ENCODE measurements at regions not wholly inside any gene's neighbourhood (a gene's known extent, or its start where the extent isn't known, plus 50 kb on each side); places are given as distances from the start of the nearest gene placed in this dataset.

DNA sequence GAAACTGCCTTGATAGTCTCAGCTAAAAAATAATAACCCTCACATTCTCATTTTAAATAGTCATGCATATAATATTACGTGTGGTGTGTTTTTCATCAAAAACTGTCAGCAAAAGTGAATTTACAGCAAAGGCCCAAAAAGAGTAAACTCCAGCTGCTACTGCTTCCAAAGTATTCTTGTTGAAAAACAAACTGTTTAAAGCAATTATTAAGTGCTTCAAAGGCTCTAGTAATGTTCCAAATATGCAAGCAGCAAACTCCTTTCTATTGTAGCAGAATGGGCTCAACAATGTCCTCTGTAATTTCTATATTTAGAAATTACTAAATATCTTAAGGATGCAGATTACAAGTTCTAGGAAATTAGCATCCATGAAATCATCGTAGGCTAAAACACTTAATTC is 280.0 kb upstream of the TBX18 start:
- no peaks in the 10 kb centered on the region for H3K9me3 ChIP-seq (ENCODE audit: control insufficient read depth, insufficient read depth, low read length)
- no peaks in the 10 kb centered on the region for H4K20me1 ChIP-seq (ENCODE audit: control insufficient read depth, insufficient read depth, low read depth, low read length)
- no peaks in the 10 kb centered on the region for H3F3A ChIP-seq (ENCODE audit: control insufficient read depth, insufficient read depth)
- no peaks in the 10 kb centered on the region for H3K27me3 ChIP-seq (ENCODE audit: control insufficient read depth, low read length)
- no peaks in the 10 kb centered on the region for H3K36me3 ChIP-seq (ENCODE audit: control insufficient read depth, low read length)
- H3K27ac ChIP-seq (ENCODE audit: low read depth, low read length), result no peak overlapping the region
- no peak overlapping the region for H3K4me3 ChIP-seq (ENCODE audit: low read length)
- H3K4me2 ChIP-seq (ENCODE audit: low read length), result no peak overlapping the region
- H3K4me1 ChIP-seq (ENCODE audit: control insufficient read depth, low read length), result no peaks in the 10 kb centered on the region
- H3K79me2 ChIP-seq (ENCODE audit: control insufficient read depth, low read length), result no peaks in the 10 kb centered on the region
- no peak for TF ChIP-seq EZH2phosphoT487 (IDR thresholded peaks at IDR 0.05; ENCODE audit: borderline replicate concordance, low read length)
- TF ChIP-seq, protein P1, sequence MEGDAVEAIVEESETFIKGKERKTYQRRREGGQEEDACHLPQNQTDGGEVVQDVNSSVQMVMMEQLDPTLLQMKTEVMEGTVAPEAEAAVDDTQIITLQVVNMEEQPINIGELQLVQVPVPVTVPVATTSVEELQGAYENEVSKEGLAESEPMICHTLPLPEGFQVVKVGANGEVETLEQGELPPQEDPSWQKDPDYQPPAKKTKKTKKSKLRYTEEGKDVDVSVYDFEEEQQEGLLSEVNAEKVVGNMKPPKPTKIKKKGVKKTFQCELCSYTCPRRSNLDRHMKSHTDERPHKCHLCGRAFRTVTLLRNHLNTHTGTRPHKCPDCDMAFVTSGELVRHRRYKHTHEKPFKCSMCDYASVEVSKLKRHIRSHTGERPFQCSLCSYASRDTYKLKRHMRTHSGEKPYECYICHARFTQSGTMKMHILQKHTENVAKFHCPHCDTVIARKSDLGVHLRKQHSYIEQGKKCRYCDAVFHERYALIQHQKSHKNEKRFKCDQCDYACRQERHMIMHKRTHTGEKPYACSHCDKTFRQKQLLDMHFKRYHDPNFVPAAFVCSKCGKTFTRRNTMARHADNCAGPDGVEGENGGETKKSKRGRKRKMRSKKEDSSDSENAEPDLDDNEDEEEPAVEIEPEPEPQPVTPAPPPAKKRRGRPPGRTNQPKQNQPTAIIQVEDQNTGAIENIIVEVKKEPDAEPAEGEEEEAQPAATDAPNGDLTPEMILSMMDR (IDR thresholded peaks at IDR 0.05; ENCODE audit: low read depth, low read length, poor library complexity, severe bottlenecking), result no peak
- H3K9me2 ChIP-seq (replicated peaks; ENCODE audit: control insufficient read depth, low read length), result no peaks in the 10 kb centered on the region

DNA sequence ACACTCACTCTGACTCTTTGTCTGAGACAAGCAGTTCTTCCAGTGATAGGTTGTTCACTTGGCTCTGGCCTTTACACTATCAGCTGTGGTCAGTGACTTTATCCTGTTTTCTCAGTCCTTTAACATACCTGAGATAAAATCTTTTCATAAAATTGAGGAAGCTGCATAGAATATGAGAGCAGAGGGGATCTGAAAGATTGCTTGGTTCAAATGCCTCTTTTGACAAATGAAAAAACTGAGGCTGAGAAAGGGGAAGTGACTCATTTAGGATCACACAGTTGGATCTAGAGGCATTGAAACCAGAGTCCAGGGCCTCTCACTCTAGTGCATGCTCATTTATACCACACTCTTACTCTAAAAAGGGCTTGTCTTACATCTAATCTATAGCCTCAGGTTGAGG is 277.0 kb upstream of the TBX18 start:
- Histone ChIP-seq H3F3A (ENCODE audit: control insufficient read depth, insufficient read depth) (no peaks in the 10 kb centered on the region), H3K9me3 (ENCODE audit: control insufficient read depth, insufficient read depth, low read length) (no peaks in the 10 kb centered on the region), H3K36me3 (ENCODE audit: control insufficient read depth, low read length) (no peaks in the 10 kb centered on the region), H3K79me2 (ENCODE audit: control insufficient read depth, low read length) (no peaks in the 10 kb centered on the region), H3K27ac (ENCODE audit: low read depth, low read length) (no peak overlapping the region), H3K27me3 (ENCODE audit: control insufficient read depth, low read length) (no peaks in the 10 kb centered on the region), H3K4me2 (ENCODE audit: low read length) (no peak overlapping the region), H4K20me1 (ENCODE audit: control insufficient read depth, insufficient read depth, low read depth, low read length) (no peaks in the 10 kb centered on the region), H3K4me3 (ENCODE audit: low read length) (no peak overlapping the region), H3K4me1 (ENCODE audit: control insufficient read depth, low read length) (no peaks in the 10 kb centered on the region), H3K9me2 (replicated peaks; ENCODE audit: control insufficient read depth, low read length) (no peaks in the 10 kb centered on the region)
- TF ChIP-seq, protein P1 (IDR thresholded peaks at IDR 0.05; ENCODE audit: low read depth, low read length, poor library complexity, severe bottlenecking), result no peak
- TF ChIP-seq EZH2phosphoT487 (IDR thresholded peaks at IDR 0.05; ENCODE audit: borderline replicate concordance, low read length), result no peak

DNA sequence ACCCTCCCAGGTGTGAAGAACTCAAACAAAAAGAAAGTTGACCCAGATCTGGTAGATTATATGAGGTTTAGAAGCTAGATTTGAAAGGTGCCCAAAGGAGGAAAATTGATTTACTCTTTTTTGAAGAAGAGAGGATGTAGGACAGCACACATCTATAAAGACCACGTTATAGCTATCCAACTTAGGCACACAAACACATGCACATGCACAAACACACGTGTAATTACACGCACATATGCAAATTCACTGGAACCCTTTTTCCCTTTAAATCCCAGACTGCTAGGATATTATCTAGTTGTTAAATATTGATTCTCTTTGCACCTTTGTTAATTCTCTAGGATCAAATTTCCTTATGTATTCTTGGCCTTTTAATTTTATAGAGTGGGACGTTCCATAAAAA is 272.8 kb upstream of the TBX18 start:
- Histone ChIP-seq H3K36me3 (ENCODE audit: control insufficient read depth, low read length) (no peaks in the 10 kb centered on the region), H3K9me2 (replicated peaks; ENCODE audit: control insufficient read depth, low read length) (no peaks in the 10 kb centered on the region)

More for the DNA sequence above, 272.8 kb upstream of the TBX18 start:
- Histone ChIP-seq H4K20me1 (ENCODE audit: control insufficient read depth, insufficient read depth, low read depth, low read length) (no peaks in the 10 kb centered on the region), H3K27me3 (ENCODE audit: control insufficient read depth, low read length) (no peaks in the 10 kb centered on the region), H3K27ac (ENCODE audit: low read depth, low read length) (no peak overlapping the region), H3F3A (ENCODE audit: control insufficient read depth, insufficient read depth) (no peaks in the 10 kb centered on the region), H3K79me2 (ENCODE audit: control insufficient read depth, low read length) (no peaks in the 10 kb centered on the region), H3K4me2 (ENCODE audit: low read length) (no peak overlapping the region), H3K4me1 (ENCODE audit: control insufficient read depth, low read length) (no peaks in the 10 kb centered on the region), H3K9me3 (ENCODE audit: control insufficient read depth, insufficient read depth, low read length) (peaks cover 8% of the 10 kb centered on the region), H3K4me3 (ENCODE audit: low read length) (no peak overlapping the region)
- TF ChIP-seq, protein P1 (IDR thresholded peaks at IDR 0.05; ENCODE audit: low read depth, low read length, poor library complexity, severe bottlenecking), result no peak
- no peak for TF ChIP-seq EZH2phosphoT487 (IDR thresholded peaks at IDR 0.05; ENCODE audit: borderline replicate concordance, low read length)

Data from DOHH2 (cell line).